Testis (tissue), 2 donors: ENCODE measurements at regions not wholly inside any gene's neighbourhood (a gene's known extent, or its start where the extent isn't known, plus 50 kb on each side); places are given as distances from the start of the nearest gene placed in this dataset.

ENCODE experiments used
- DNase-seq: peaks from one replicate; pipeline ENCODE4 v3.0.0-alpha.2; 2019
- H3K27ac ChIP-seq, 2 donors: fragments of 200-600 bp; sonication (generic); one replicate each; pipeline ENCODE4 v1.5.1; 2019
- H3K27me3 ChIP-seq: fragments of 200-600 bp; sonication (generic); one replicate; pipeline ENCODE4 v1.5.1; 2019
- H3K36me3 ChIP-seq: fragments of 200-600 bp; sonication (generic); one replicate; pipeline ENCODE4 v1.5.1; 2017; ENCODE audit warnings: low read depth; ENCODE audit errors: missing control alignments
- H3K4me1 ChIP-seq: fragments of 200-600 bp; sonication (generic); one replicate; pipeline ENCODE4 v1.5.1; 2019
- H3K4me3 ChIP-seq, 2 donors: fragments of 200-600 bp; sonication (generic); one replicate each; pipeline ENCODE4 v1.5.1; 2017 to 2019
- H3K9me3 ChIP-seq: fragments of 200-600 bp; sonication (generic); one replicate; pipeline ENCODE4 v1.5.1; 2017
- POLR2A ChIP-seq: fragments of 450-650 bp; IDR thresholded peaks from one replicate; pipeline ENCODE4 v1.6.1; 2017; ENCODE audit warnings: antibody characterized with exemption, mild to moderate bottlenecking, moderate library complexity
- WGBS, 2 donors: methylation state at CpG; one replicate each; pipeline ENCODE4 v1.1.5; 2018; 5-methylcytosine and 5-hydroxymethylcytosine counted together
- intact Hi-C: fragments of 100-400 bp; cut with DNase I; formaldehyde crosslinking; loops from one replicate; pipeline ENCODE4 v1.15.1; 2023; ENCODE audit warnings: low total_unique reads
- TF ChIP-seq, protein P1 (sequence below), 3 experiments: fragments of 450-650 bp in 2 of 3; fragments of 200-600 bp in 1 of 3; sonication (generic) in 1 of 3; IDR thresholded peaks; one replicate each; pipeline ENCODE4 v1.5.1; 2016 to 2019; ENCODE audit warnings: antibody characterized with exemption in 3 of 3, mild to moderate bottlenecking in 2 of 3, moderate library complexity in 1 of 3

DNA sequence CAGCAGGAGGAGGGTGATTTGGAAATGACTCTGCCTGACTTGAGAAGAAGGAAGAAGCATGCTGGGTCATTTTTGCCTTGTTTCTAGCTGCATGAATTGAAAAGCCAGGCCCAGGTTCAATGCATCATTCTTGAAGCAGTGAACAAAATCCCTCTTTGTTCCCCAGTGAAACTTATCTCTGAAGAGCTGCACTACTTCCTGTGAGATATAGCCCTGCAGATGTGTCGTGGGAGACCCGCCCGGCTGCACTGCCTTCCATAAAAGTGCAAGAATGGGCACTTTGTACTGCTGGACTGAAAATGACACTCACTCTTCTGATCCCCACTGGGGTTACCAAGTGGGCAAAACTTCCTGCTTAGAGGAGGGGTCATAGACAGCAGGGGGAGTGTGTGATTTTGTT is 249.2 kb upstream of the NFIA start:
- no peaks in the 10 kb centered on the region for H3K36me3 ChIP-seq
- H3K4me3 ChIP-seq, result no peak overlapping the region
- H3K27ac ChIP-seq, result no peak overlapping the region
- intact Hi-C loops, result no loop called here
- 47 to 48% methylated on average over 3 of the region's 3 CpGs for WGBS, 2 donors
- TF ChIP-seq, protein P1, sequence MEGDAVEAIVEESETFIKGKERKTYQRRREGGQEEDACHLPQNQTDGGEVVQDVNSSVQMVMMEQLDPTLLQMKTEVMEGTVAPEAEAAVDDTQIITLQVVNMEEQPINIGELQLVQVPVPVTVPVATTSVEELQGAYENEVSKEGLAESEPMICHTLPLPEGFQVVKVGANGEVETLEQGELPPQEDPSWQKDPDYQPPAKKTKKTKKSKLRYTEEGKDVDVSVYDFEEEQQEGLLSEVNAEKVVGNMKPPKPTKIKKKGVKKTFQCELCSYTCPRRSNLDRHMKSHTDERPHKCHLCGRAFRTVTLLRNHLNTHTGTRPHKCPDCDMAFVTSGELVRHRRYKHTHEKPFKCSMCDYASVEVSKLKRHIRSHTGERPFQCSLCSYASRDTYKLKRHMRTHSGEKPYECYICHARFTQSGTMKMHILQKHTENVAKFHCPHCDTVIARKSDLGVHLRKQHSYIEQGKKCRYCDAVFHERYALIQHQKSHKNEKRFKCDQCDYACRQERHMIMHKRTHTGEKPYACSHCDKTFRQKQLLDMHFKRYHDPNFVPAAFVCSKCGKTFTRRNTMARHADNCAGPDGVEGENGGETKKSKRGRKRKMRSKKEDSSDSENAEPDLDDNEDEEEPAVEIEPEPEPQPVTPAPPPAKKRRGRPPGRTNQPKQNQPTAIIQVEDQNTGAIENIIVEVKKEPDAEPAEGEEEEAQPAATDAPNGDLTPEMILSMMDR (IDR thresholded peaks at IDR 0.05), result no peak
- no peak for TF ChIP-seq POLR2A
- DNase-seq, result peak; percentile 77
- H3K9me3 ChIP-seq, result no peaks in the 10 kb centered on the region
- no peaks in the 10 kb centered on the region for H3K27me3 ChIP-seq
- no peaks in the 10 kb centered on the region for H3K4me1 ChIP-seq

DNA sequence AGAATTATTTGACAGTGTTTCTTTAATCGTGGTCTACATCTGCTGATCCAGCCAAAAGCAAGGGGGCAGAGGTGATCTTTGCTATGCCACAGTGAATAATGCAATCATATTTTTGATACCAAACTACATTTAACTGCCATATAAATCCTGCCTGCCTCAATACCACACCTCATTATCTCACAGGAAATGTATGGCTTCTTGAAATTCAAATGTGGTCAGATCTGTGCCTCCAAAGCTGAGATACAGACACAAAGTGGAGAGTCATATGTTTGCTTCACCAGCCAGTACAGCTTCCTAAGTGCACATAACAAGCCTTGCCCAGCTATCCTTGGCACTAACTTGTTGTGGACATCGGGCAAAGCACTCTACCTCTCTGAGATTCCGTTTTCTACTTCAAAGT is 250.0 kb upstream of the NFIA start:
- intact Hi-C loops, result no loop called here
- H3K36me3 ChIP-seq, result no peaks in the 10 kb centered on the region
- peak overlapping the region in 1 of 2 donors; percentile 7 for H3K27ac ChIP-seq
- TF ChIP-seq, protein P1 (IDR thresholded peaks at IDR 0.05), result no peak
- no peak for TF ChIP-seq POLR2A
- no peaks in the 10 kb centered on the region for H3K27me3 ChIP-seq
- no peak for DNase-seq
- no peak overlapping the region for H3K4me3 ChIP-seq
- no peaks in the 10 kb centered on the region for H3K9me3 ChIP-seq
- 77 to 92% methylated on average over 3 of the region's 3 CpGs for WGBS, 2 donors
- H3K4me1 ChIP-seq, result no peaks in the 10 kb centered on the region

DNA sequence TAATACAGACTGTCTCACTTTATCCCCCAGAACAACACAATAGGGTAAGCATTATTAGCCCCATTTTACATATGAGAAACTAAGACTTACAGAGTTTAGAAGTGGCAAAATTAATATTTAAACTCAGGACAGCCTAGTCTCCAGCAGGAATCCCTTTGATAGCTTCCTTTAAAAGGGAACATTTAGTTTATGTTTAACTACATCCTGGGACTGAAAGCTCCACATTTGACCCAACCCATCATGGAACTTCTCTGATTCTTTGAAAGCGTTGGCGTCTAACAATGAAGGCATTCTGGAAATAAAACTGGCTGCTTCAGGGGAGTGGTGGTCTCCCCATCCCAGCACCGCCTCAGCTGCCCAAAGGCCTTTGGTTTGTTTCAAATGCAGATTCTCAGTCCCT is 250.6 kb upstream of the NFIA start:
- Histone ChIP-seq H3K36me3 (no peaks in the 10 kb centered on the region), H3K27ac (no peak overlapping the region), H3K4me1 (no peaks in the 10 kb centered on the region), H3K4me3 (no peak overlapping the region), H3K9me3 (no peaks in the 10 kb centered on the region), H3K27me3 (no peaks in the 10 kb centered on the region)
- intact Hi-C loops, result no loop called here
- WGBS, 2 donors, result 90 to 96% methylated on average over 3 of the region's 3 CpGs
- TF ChIP-seq POLR2A, result no peak
- TF ChIP-seq, protein P1 (IDR thresholded peaks at IDR 0.05), result no peak
- no peak for DNase-seq

DNA sequence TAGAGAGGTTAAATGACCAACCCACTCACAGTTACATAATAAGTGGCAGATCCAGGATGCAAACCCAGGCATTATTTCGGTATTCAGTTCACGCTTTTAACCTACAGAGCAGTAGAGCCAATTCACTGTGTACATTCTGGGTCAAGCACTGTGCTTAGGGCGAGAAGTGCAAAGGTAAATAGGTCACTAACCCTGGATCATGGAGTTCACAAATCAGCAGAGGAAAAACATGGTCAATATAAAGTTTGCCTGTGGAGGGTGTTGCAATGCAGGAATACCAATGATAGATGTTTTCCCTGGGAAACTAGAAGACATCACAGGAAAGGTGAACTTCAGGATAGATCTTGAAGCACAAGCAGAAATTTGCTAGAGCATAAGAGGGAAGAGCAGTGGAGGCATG is 253.4 kb upstream of the NFIA start:
- no peak for DNase-seq
- Histone ChIP-seq H3K27me3 (no peaks in the 10 kb centered on the region), H3K27ac (no peak overlapping the region), H3K9me3 (no peaks in the 10 kb centered on the region), H3K4me1 (no peaks in the 10 kb centered on the region), H3K36me3 (no peaks in the 10 kb centered on the region), H3K4me3 (no peak overlapping the region)
- intact Hi-C loops, result no loop called here
- TF ChIP-seq, protein P1 (IDR thresholded peaks at IDR 0.05), result no peak
- TF ChIP-seq POLR2A, result no peak
- 93 to 97% methylated on average over 3 of the region's 3 CpGs for WGBS, 2 donors

DNA sequence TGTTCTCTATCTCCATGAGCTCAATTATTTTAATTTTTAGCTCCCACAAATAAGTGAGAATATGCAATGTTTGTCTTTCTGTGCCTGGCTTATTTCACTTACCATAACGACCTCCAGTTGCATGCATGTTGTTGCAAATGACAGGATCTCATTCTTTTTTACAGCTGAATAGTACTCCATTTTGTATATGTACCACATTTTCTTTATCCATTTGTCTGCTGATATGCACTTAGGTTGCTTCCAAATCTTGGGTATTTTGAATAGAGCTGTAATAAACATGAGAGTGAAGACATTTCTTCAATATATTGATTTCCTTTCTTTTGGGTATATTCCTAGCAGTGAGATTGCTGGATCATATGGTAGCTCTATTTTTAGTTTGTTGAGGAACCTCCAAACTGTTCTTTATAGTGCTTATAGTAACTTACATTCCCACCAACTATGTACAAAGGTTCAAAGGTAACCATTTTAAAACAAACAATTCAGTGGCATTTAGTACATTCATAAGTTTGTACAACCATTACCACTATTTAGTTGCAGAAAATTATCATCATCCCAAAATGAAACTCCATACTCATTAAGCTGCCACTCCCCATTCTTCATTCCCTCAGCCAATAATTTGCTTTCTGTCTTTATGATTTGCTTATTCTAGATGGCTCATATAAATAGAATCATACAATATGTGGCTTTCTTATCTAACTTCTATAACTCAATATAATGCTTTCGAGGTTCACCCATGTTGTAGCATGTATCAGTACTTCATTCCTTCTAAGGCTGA is 255.9 kb upstream of the NFIA start:
- Histone ChIP-seq H3K27ac (no peak overlapping the region), H3K36me3 (no peaks in the 10 kb centered on the region), H3K9me3 (no peaks in the 10 kb centered on the region), H3K4me1 (no peaks in the 10 kb centered on the region), H3K4me3 (no peak overlapping the region), H3K27me3 (no peaks in the 10 kb centered on the region)
- DNase-seq, result no peak
- intact Hi-C loops, result no loop called here
- 92 to 94% methylated on average over 2 of the region's 2 CpGs for WGBS, 2 donors
- no peak for TF ChIP-seq POLR2A
- TF ChIP-seq, protein P1 (IDR thresholded peaks at IDR 0.05), result no peak
